Gastroesophageal sphincter (tissue), 3 donors: ENCODE measurements at regions not wholly inside any gene's neighbourhood (a gene's known extent, or its start where the extent isn't known, plus 50 kb on each side); places are given as distances from the start of the nearest gene placed in this dataset.

ENCODE experiments used
- CTCF ChIP-seq, 4 experiments: fragments of 200-600 bp in 2 of 4; fragments of 450-650 bp in 2 of 4; sonication (generic) in 1 of 4; IDR thresholded peaks; one replicate each; pipeline ENCODE4 v1.5.1; 2017 to 2019; ENCODE audit warnings: antibody characterized with exemption in 4 of 4, mild to moderate bottlenecking in 2 of 4, moderate library complexity in 2 of 4
- EP300 ChIP-seq: sonication (generic); formaldehyde crosslinking; IDR thresholded peaks from one replicate; pipeline ENCODE4 v1.6.1; 2017; ENCODE audit warnings: antibody characterized with exemption, mild to moderate bottlenecking
- POLR2A ChIP-seq, 2 donors: fragments of 450-650 bp; IDR thresholded peaks; one replicate each; pipeline ENCODE4 v1.6.1; 2017; ENCODE audit warnings: antibody characterized with exemption in 2 of 2, mild to moderate bottlenecking in 2 of 2, moderate library complexity in 1 of 2
- POLR2AphosphoS5 ChIP-seq: sonication (generic); formaldehyde crosslinking; IDR thresholded peaks from one replicate; pipeline ENCODE4 v1.6.1; 2017; ENCODE audit warnings: antibody characterized with exemption

DNA sequence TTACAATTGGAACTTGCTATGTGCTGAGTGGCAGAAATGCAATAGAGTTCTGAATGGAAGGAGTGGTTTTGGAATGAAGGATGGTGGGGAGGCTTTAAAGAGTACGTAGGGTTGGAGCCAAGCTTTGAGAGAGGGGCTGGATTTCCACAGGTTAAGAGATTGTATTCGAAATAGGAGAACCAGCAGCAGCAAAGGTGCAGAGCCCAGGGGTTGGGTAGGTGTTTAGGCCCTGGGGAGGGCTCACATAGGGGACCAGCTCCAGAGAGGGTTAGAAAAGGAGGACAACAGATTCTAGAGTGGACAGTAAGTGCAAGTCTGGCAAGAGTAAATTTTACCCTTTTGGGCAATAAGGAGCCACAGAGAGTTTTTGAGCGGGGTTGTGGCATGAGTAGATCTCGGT lies 297.2 kb downstream of the RPS24 start:
- TF ChIP-seq POLR2A (IDR thresholded peaks at IDR 0.05) (no peak), CTCF (IDR thresholded peaks at IDR 0.05) (no peak), EP300 (no peak), POLR2AphosphoS5 (no peak)
